GM19395 (cell line): ENCODE measurements at regions not wholly inside any gene's neighbourhood (a gene's known extent, or its start where the extent isn't known, plus 50 kb on each side); places are given as distances from the start of the nearest gene placed in this dataset.

Experiments used
- ATAC-seq: cut with Tn5 transposase; IDR thresholded peaks from one replicate; pipeline ENCODE4 v1.9.1; 2021; ENCODE audit warnings: mild to moderate bottlenecking, moderate library complexity; ENCODE audit not compliant: unreplicated experiment

DNA sequence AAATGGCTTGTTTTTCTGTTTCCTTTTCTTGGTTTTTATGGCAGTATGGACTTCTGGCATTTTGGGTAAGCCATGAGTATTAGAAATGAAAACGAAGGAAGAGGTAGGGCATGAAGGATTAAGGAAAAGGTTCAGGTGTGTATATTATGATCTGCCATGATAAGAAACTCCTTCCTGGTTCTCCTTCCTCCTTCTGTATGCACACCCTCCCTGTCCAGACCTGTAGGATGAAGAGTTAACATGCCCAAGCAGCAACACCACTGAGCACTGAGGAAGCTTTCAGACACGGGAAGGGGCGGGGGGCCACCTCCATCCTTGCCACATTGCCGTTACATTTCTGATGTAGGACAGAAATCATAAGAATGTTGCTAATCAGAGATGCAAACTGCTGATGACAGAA, 361.0 kb upstream of the ZMIZ1 start:
- ATAC-seq = no peak

DNA sequence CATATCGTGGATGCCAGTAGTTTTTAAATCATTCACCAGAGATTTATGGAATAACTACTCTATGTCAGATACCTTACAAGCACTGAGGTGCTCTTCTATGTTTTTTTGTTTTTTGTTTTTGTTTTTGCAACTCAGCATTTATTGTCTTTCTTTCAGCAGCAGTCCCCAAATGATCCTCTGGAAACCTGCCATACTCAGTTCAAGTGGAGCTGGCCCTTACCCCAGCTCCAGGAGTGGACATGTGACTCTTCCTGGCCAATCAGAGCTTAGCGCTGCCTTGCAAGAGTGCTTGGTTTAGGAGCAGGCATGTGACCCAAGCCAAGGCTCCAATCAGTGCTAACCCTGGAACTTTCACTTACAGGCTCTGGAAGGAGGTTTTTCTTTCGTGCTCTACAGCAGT, 356.6 kb upstream of the ZMIZ1 start:
- no peak for ATAC-seq

DNA sequence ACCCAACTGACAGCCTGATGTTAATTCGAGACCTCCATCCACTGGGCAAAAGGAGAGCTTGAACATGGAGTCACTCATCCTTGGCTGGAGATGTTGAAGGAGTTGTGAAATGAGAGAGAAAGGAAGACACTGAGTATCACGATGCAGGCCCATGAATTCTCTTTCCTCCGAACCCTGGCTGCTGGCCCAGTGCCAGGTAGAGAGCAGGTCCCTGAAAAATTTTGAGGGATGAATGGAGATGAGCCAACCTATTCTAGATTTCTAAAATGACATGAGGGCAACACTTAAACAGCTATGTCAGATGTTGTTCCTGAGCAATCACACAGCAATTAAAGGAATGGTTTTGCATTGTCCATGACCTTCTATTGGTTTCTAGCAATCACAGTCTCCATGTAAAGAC, 355.1 kb upstream of the ZMIZ1 start:
- ATAC-seq = no peak

DNA sequence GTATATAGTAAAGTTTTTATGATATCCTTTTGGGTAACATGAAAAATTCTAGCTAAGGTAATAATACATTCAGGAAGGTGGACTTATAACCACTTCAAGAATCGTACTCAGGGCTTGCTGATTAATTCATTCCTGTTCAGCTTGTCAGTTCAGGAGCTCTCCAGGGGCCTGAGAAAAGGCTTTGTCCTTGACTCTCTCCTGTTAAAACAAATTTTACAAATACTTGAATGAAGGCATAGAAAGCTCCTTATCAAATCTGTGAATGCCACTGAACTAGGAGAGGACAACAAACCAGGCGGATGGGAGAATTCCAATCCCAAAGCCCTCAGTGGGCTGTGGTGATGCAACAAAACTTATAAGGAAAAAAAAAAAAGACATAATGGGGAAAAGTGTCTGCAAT, 354.5 kb upstream of the ZMIZ1 start:
- no peak for ATAC-seq

DNA sequence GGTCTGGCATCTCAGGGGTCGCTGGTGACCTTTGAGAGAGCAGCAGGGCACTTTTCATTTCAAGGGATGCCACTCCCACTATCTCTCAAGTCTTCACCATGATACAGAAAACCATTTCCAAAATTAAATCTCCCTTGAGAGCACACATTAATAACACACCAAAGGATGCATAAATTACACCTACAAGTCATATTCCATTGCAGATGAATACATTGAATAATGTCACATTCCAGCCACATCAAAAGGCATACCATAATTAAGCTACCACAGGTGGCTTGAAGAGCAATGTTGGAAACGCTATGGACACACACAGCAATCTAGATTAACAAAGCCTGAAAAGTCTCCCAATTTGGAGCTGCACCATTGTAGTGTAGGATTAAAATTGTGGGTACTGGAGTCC, 353.3 kb upstream of the ZMIZ1 start:
- ATAC-seq = no peak

DNA sequence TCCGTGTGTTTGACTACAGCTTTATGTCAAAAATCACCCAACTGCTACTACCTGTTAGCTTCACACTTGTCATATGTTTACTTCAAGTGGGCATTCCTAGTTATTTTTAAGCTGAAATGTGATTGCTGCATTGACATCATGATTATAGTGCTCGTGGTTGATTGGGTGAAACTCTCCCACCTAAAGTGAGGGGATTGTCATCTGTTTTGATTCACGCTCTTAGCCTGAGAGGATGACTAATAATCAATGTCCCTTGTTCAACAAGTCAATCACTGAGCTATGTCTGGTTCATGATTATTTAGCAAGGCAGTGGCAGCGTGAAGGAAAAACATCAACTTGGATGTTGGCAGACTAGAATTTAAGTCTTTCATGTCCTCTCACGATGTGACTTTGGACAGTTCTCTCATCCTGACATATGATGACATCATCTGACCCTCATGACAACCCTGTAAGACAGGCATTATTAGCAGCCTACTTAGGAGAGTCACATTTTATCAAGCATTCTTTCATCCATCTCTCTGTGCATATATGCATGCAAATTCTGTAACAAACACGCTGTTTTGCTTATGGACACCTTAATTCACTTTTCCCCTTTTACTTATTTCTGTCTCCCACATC, 352.6 kb upstream of the ZMIZ1 start:
- no peak for ATAC-seq

DNA sequence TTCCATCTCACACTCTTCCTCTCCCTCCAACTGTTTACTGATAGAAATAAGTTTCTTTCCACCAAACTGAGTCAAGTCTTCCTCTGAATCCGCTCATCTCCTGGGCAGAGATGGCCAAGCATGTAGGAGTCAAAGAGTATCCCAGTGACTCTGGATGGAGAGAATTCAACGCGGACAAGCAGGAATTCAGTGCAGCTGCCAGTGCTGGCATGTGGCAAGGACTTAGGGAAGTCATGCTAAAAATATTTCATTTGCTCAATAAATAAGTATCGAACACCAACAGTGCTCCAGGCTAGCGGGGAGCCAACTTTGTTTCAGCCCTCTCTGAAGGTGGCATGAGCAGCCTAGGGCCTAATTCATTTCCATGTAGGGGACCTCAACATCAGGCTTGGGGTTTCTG, 351.6 kb upstream of the ZMIZ1 start:
- ATAC-seq = no peak

DNA sequence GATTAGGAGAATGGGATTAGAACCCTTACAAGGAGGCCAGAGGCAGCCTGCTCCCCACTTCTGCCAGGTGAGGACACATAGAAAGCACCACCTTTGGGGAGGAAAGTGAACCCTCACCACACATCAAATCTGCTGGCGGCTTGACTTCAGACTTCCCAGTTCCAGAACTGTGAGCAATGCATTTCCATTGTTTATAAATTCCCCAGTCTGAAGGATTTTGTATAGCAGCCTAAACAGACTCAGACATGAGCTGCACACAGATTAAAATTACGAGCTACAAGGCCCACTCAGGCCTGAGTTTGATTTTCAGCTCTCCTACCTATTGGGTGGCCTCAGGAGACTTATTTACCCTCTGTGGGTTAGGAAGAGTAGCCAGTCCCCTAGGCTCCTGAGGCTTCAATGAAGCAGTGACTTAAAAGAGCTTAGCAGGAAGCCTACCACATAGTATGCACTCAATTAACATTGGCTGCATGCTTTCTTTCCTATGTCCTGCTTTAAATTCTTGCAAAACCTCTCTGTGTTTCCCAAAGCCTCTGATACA, 350.7 kb upstream of the ZMIZ1 start:
- ATAC-seq = no peak

DNA sequence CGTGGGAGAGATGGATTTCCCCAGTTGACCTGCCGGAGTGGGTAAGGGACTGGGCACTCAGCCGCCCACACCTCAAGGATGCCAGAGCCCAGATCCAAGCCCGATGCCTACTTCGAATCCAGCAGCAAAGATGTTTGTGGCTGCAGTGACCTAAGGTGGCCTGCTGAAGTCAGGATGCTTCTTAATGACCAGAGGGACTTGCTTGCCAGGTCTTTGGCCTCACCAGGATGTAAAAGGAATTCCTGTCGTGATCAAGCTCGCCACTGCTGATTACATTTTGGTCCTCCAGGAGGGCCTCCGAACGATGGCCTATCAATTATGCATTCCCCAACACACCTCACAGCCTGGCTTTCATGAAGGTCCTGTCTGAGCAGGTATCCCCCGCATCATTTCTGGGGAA, 349.5 kb upstream of the ZMIZ1 start:
- no peak for ATAC-seq

DNA sequence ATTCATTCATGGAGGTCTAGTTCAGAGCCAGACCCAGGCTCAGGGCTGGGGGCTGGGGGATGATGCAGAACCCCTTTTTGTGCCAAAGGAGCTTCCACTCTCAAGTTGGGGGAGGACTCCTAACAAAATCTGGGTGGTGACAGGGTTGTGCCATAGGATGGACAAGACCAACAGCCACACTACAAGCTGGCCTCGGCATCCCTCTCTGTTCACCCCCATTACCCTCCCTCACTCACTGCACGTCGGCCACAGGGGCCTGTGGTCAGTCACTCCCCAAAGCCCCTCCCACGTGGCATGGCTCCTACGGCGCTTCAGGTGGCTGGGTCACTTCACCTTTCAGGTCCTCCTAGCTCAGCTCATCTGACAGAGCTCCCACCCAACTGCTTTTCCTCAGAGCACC, 348.7 kb upstream of the ZMIZ1 start:
- no peak for ATAC-seq

DNA sequence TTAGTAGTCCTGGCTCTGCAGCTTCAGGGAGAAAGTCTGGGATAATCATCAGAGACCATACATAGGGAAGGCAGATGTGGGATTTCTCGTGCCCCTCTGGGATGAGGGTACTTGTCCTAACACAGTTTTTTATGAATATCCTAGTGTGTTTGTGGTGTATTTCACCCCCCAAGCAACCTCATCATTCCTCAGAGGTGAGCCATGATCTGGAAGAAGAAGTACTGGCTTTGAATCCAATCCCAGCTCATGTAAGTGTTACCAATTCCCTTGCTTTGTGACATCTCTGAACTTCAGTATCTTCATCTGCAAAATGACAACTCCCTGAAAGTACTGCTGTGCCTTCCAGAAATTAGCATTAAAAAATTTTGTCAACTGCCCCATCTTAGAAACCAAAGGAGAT, 347.5 kb upstream of the ZMIZ1 start:
- no peak for ATAC-seq

DNA sequence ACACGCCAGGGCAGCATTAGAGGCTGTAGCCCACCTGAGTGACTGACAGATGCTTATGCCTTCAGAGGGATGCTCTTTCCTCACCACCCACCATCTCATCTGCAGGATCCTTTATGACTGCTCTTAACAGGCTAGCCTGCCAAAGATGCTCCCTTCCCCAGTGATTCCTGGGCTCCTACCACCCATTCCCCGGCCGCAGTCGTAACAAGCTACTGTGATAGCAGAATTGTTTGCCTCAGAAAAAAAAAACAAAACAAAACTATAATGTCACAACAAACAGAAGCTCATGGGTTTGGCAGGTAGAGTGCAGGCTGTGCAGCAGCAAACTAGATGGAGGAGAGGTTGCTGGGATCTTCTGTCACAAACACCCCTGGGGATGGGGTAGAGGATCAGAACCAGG, 343.9 kb upstream of the ZMIZ1 start:
- ATAC-seq = no peak

DNA sequence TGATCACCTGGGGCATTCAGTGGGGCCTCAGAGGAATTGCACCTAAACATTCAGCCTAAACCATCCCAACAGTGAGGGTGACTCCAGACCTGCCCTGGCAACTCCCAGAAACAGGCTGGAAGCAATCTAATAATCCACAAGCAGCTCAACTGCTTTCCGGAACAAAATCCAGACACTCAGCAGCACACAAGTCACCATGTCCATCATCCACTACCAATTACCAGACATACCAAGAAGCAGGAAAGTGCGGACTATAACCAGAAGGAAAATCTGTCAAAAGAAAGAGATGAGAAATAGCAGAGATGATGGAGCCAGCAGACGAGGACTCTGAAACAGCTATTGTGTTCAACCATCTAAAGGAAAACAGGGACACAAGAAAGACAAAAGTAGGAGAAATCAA, 342.6 kb upstream of the ZMIZ1 start:
- no peak for ATAC-seq

DNA sequence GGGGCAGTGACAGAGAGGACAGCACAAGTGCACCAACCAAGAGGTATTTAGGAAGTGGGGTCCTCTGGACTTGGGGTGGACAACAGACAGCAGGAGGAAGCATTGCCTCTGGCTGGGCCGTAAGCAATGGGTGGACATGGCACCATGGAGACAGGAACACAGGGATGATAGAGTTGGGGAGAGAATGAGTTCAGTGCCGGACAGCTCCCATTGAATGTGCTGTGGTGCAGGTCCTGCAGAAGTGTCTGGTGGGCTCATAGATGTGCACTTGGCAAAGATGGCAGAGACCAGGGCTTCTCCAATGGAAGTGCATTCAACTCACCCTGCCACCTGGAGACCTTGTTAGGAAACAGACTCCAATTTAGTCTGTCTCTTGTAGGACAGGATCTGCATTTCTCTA, 341.5 kb upstream of the ZMIZ1 start:
- ATAC-seq = no peak

DNA sequence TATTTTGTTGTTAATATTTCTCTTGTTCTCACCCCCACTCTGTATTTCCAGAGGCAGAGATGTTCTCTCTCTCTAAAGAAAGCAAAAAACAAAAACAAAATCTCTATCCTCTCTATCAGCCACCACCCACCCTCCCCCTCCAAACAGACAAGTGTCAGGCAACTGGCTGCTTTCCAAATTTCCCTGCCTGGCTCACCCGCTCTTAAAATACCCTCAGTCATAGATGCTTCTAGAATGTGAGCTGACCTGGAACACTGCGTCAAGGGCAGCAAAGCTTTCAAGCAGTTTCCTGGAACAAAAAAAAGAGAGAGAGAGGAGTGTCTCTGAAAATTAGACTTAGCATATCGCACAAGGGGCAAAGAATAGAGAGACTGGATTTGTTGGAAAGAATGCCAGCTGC, 341.0 kb upstream of the ZMIZ1 start:
- ATAC-seq = no peak

DNA sequence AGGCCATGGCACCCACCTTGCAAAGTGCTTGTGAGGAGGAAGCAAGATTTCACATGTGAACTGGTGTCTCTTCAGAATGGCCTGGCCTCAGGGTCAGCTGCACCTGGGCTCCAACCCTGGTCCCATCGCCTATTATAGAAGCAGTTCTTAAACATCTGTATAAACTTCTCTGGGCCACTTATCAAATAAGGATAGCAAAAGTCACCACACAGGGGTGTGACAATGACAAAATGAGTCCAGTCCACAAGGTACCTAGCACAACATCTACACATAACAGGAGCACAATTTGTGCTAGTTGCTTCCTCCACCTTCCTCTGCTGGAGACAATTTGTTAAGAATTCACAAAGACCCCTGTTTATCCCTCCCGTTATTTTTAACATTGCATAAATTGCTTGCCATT, 340.6 kb upstream of the ZMIZ1 start:
- no peak for ATAC-seq

DNA sequence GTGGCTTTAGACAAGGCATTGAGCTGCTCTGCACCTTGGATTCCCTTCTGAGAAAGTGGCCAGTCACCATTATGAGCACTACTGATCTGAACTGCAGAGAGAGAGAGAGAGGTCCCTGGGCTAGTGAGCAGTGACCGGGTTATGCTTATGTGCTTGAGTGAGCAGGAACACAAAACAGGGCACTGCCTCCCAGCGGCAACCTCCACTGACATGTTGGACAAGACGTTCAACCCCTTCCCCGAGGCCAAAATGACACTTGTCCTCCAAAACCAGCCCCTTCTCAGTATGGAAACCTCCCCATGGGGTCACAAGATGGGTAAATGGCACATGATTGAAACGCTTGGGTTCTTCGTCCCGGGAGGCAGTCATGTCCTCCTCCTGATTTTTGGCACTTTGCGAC, 339.4 kb upstream of the ZMIZ1 start:
- ATAC-seq = no peak

DNA sequence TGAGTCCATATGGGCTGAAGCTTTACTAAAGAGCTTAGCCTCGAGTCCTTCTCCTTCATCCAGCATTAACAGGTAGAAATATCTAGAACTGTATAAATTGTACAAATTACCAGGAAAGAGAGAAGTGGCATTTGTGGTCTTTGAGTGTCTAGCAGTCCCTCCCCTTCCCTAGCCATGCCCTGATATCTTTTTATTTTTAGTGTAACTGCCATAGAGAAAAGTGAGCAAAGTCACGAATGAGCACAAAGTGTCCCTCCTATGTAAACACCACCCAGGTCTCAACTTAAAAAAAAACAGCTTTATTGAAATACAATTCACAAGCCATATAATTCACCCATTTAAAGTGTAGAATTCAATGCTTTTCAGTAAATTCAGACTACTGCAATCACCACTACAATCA, 339.0 kb upstream of the ZMIZ1 start:
- ATAC-seq = no peak

DNA sequence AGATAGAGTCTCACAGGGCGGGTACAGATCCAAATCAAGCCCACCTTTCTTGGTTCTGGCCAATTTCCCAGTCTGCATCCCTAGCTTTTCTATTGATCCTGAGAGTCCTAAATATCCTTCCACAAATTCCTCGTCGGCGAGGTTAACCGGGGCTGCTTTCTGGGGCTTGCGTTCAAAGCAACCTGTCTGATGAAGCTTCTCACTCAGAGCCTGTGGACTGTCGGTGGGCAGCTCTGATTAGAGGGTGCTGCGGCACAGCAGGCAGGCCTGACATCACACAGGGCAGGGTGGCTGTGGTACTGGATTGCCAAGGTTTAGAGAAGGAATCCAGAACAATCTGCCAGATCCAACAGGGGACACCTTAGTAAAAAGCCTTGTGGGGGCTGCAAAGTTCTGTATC, 338.0 kb upstream of the ZMIZ1 start:
- no peak for ATAC-seq

DNA sequence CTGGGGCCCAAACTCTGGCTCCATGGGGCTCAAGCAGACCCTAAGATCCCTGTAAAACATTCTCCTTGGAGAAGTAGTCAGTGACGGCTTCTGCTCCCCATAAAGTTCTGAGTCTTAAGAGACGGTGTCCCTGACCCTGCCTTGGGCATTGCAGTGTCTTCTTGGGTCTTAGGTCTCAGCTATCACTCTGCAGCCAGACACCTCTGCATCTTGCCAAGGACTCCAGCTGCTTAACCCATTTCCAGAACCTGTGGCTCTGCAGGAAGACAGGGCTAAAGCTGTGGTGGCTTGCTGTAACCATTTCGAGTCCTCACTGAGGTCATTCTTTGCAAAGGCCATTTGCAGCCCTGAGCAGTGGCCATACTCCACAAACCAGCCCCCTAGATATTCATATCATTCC, 337.1 kb upstream of the ZMIZ1 start:
- ATAC-seq = no peak

DNA sequence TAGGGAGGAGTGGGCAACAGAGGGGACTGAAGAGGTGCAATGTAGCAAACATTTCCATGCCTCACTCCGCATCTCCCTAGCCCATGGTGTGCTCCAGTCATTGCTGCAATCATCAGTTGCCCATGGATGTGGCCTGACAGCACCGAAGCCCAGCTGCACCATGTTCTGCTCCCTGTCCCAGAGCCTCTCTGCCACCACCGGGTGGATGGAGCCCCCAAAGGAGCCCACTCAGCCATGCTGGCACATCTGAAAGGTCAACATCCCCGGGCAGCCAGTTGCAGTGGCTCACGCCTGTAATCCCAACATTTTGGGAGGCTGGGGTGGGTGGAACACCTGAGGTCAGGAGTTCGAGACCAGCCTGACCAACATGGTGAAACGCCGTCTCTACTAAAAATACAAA, 336.4 kb upstream of the ZMIZ1 start:
- ATAC-seq = no peak

DNA sequence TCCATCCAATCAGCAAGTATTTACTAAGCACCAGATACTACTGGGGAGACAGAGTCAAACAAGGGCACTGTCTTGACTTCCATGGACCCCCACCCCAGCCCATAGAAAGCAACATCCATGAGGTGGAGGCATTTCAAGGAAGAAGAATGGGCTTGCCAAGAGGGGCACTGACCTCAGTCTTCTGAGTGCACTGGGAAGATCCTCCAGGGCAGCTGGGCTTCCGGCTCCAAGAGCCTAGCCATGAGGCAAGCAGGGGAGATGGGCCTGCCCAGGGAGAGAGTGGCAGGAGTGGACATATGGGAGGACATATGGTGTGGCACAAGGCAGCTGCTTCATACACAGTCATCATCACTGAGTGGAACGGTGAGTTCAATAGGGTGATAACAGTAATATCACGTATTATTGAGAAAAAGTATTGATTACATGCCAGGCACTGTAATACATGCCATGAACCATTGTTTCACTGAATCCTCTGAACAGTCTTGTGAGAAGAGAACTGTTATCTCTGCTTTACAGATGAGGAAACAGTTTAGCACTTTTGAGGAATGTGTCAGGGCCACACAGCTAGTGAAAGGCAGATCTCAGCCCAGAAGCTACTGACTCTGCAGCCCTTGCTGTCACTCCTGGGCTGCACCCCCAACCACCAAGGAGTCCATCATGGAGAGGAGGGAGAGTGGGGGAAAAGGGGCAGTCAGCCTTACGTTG, 331.7 kb upstream of the ZMIZ1 start:
- no peak for ATAC-seq
